Fibroblast of peridontal ligament (primary cell): ENCODE measurements at regions not wholly inside any gene's neighbourhood (a gene's known extent, or its start where the extent isn't known, plus 50 kb on each side); places are given as distances from the start of the nearest gene placed in this dataset.
"Not testable (repeated sequence)": the region's sequence is repeated elsewhere in the genome, so short reads cannot be mapped to it uniquely, and the experiment has no call there.

Experiments
- DNase-seq: peaks from one replicate; pipeline ENCODE4 v3.0.0-alpha.2; 2010; ENCODE audit errors: extremely low read depth

DNA sequence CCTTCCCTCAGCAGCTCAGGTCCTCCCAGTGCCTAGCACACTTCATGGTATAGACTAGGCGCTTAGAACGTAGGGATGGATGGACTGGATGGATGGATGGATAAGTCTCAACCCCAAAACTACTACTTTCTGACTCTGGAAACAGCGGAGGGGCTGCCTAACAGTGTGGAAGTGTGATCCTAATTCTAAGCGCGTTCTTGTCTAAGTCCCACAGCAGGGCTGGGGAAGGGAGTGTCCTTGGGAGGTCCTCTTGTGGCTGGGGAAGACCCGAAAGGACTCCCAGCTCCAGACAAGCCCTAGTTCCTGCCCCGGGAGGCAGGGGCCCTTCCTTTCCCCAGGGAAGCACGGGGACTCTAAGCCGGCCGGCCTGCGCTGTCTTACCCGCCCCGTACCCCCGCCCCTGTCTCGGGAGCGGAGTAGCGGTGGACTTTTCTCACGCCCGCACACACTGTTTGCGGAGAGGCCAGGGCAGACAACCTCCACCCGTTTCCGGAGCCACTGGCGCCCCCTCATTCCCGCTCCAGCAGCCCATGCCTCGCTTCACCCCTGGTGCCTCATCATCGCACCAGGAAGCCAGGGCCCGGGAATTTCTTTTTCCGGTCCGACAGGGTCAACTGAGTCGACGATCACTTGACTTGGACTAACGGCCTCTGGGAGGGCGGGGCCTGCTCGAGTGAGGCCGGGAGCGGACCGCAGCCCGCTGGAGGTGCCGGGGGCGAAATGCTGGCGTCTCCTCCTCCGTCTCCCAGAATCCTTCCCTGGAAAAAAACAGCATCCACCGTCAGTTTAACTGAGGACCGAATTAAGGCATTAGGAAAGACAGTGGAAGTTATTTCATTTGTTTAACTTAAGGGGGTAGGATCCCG lies 133.3 kb downstream of the TBC1D2B start:
- peak; percentile 67 for DNase-seq

DNA sequence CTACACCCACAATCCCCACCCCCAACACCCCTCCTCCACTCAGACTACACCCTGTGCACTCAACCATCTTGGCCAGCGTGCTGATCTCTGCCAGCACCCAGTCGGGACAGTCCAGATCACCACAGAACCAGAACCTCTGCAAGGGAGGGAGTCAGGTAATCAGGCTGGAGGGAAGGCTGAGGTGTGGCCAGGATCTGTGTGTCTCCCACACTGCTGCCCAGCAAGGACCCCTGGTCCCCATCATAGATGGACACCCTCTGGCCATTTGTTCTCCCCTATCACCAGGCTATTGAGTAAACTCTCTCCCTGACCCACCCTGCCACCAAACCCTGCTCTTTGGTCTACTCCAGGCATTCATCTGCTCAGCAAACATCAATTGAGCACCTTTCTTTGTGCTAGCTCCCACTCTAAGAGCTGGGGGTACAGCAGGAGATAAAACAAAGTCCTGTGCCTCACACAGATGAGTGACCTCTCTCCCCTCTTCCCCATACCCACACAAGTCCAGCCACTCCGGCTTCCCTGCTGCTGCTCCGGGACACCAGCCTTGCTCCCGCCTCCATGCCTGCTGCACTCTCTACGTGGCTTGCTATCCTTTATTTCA lies 134.8 kb downstream of the TBC1D2B start:
- no peak for DNase-seq

DNA sequence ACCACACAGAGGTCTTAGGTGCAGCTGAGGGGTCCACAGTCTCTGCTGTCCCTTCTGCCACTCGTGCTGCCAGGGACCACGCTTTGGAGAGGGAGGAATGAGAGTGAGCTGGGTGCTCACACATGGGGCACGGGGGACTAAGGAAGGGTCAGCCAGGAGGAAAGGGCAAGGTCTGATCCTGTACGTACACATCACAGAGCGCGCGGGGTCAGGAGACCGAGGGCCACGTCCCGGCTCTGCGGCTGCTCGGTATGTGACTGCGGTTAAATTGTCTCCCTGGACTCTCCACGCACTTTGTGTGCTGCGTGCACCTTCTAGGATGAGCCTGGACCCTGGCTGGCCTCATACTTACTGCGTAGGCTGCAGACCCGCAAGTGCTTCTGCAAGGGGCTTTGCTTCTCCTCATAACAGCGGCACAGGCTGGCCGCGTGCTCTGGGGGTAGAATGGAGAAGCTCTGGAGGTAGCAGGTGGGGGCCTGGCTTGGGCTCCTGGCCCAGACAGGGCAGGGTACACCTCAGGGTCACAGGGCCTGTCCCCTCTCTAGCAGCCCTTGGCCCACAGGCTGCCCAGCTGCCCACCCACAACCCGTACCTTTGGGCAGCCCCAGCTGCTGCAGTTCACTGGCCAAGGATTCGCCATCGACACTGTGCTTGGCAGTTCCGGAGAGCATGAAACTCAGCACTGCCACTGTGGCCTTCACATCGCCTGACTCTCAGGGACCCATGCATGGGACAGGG lies 136.3 kb downstream of the TBC1D2B start:
- DNase-seq: not testable (repeated sequence)

DNA sequence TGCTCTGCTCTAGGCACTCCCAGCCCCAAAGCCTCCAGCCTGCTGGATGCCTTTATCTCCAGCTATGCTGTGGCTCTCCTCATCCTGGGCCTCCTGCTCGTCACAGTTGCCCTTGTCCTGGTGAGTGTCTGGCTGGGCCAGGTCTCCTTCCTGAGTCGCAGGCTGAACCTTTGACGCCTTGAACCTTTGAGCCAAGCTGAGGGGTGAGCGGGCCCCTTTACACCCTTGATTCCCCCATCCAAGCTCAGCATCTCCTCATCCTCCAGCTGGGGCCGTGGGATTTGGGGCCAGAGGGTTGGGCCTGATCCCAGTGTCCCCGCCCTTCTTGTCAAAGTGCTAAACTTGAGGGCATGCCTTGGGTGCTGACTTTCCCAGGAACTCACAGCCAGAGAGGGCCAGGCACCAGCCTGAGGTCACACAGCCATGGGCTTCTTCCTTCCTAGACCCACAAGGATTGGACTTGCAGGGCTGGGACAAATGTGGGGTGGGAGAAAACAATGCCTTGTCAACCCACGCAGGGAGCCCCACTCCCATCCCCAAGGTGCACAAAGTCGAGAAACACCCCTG lies 137.0 kb downstream of the TBC1D2B start:
- no peak for DNase-seq

DNA sequence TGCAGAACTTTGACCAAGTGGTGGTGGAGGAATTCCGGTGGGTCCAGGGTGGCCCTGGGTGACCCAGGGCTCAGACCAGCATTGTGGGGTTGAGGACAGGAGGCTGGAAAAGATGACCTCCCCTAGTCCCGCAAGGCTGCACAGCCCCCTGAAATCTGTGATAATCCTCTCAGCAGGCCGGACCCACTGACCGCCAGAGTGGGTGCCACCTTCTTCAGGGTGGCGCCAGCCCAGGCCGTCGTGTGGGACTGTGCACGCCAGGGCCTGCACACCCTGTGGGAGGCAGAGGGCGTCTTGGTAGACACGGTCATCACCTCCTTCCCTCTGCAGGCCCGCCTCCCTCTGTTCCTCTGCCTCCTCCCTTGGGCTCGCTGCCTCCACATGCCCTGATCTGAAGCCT lies 137.7 kb downstream of the TBC1D2B start:
- no peak for DNase-seq

DNA sequence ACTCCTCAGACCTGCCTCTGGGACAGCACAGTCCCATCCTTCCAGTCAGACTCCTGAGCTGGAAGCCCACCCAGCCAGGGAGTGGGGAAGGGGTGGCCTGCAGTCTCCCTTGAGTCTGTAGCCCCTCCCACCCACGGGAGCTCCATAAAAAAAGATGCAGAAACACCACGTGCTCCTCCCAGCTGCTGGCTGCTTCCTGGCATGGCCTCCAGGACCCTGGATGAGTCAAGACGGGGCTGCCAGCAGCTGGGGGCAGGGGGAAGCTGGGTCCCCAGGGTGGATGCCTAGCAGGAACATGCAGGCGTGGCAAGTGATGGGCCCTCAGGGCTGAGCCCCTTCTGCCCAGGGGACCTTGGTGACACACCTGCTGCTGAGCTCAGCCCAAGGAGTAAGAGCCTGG lies 138.5 kb downstream of the TBC1D2B start:
- DNase-seq: not testable (repeated sequence)

DNA sequence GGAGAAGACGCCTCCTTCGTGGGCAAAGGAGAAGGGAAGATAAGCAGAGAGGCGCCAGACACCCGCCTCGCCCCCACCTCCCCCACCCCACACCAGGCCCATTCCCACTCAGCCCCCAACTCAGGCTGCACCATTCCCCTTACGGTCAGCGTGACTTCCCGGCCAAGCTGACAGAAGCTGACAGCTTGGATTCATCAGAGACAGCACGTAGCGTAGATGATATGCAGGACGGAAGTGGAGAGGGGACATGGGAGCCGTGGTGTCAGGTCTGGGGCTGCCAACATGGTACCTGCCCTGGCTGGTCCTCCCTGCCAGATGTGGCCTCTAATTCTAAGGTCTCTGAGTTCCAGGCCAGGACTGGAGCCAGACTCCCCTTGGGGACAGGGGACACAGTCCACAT lies 139.0 kb downstream of the TBC1D2B start:
- DNase-seq: not testable (repeated sequence)

DNA sequence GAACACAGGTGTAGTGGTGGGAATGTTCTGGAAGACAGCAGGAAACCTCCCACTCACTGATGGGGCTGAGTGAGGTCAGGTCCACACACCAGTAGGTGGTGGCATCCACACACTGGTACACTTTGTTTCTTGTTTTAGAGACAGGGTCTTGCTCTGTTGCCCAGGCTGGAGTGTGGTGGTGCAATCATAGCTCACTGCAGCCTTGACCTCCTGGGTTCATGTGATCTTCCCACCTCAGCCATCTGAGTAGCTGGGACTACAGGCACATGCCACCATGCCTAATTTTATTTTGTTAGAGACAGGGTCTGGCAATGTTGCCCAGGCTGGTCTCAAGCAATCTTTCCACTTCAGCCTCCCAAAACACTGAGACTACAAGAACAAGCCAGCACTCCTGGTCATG lies 140.9 kb downstream of the TBC1D2B start:
- not testable (repeated sequence) for DNase-seq

DNA sequence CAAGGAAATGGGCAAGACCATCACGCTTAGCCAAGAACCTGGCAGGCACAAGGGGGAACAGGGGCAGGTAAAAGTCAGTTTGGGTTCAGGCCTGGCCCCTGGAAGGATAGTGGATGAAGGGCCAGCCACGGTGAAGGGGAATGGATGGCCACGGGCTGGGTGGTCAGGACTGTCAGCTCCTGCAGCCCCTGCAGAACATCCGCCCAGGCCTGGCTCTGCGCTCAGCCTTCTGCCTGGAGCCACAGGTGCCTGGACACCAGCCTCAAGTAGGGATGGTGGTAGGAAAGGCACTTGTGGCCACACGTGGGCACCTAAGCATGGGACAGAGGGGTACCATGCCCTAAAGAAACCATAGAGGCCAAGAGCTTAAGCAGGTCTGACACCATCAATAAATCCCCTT lies 143.0 kb downstream of the TBC1D2B start:
- not testable (repeated sequence) for DNase-seq

DNA sequence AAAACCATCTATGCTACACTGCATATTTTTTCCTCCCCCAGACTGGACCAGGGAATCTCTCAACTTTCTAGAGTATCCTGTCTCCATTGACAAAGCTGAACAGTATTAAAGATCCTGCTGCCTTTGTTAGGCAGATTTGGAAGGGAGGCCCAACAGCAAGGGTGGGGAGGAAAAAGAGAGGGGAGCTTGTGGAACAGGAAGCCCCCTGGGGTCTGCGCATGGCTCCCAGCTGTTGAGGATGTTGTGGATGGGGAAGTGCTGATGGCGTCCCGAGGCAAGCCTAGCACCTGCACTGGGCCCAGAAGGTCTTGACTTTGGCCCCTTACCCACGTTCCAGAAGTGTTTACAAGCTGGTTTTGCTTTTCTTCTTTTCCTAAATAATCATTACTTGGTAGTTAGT lies 146.6 kb downstream of the TBC1D2B start:
- DNase-seq: not testable (repeated sequence)

DNA sequence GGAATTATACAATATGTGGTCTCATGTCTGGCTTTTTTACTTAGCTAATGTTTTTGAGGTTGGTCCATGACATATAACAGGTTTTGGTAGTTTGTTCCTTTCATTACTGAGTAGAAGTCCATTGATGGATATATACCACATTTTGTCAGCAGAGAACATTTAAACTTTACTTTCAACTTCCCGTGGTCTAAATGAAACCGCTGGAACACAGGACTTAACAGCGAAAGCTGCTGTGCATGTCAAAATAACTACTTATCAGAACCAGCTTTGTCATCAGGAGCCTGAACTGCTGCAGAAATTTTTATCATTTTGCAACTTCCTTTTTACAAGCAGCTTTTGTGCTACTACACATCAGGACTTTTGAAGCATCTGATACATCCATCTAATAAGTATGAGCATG lies 147.0 kb downstream of the TBC1D2B start:
- not testable (repeated sequence) for DNase-seq

DNA sequence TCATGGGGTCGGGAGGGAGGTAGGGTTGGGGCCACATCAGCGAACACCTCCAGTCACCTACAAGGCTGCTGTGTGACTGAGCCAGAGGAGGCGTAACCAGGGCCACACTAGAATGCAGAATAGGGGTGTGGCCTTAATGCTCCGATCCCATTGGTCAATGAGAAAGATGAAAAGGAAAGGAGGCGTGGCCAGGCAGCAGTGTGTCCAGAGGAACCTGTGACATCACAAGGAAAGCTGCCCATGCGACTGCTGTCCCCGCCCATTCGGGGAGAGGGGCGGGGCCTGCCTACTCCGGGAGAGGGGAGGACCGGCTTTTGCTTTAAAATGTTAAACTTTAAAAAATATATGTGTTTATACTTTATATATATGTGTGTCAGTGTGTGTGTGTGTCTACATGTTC lies 150.7 kb downstream of the TBC1D2B start:
- not testable (repeated sequence) for DNase-seq

DNA sequence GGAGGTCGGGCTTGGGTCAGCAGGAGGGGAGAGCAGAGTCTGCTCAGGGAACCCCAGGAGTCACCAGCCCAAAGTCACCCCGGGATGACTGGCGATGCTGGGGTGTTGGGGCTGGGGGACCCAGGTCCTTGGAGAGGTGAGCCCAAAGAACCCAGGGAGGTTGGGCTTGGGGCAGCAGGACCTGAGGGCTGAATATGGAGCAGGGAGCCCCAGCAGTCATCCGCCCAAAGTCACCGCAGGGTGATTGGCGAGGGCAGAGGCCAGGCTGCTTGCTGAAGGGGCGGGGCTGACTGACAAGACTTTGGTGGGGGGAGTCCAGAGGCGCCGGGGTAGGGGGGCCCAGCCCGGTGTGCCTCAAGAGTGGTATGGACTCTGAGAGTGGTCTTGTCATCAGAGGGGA lies 151.2 kb downstream of the TBC1D2B start:
- DNase-seq: not testable (repeated sequence)

DNA sequence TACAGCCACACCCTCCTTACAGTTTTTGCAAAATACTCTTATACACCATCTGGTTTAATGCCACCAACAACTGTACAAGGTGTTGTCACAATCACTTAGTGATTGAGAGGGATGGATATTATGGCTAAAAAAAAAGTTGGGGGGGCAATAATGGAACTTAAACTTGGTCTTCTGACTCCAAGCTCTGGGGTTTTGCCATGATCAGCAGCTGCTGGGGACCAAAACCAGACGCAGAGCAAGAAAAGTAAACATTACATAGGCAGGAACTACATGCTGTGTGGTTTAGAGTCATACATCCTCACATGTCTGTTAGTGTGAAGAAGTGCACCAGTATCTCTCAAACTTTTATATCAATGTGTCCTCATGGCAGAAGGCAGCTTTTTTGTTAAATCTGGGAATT lies 152.4 kb downstream of the TBC1D2B start:
- DNase-seq: not testable (repeated sequence)

DNA sequence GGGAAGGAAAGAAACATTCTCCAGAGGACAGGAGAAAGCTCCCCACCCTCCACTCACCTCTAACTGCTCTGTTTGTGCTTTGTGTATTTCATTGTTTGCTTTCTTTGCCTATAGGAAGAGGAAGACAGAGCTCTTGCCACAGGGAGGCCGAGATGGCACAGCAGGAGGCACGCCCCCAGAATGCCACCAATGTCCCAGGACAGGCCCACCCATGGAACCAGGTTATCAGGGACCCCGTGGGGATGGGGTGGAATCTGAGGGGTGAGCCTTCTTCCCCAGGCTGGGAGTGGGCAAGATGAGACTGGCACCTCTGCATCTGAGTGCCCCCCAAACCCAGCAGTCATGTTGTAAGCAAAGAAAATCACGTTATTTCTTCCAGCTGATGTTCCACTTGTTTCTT lies 155.8 kb downstream of the TBC1D2B start:
- DNase-seq: no peak

DNA sequence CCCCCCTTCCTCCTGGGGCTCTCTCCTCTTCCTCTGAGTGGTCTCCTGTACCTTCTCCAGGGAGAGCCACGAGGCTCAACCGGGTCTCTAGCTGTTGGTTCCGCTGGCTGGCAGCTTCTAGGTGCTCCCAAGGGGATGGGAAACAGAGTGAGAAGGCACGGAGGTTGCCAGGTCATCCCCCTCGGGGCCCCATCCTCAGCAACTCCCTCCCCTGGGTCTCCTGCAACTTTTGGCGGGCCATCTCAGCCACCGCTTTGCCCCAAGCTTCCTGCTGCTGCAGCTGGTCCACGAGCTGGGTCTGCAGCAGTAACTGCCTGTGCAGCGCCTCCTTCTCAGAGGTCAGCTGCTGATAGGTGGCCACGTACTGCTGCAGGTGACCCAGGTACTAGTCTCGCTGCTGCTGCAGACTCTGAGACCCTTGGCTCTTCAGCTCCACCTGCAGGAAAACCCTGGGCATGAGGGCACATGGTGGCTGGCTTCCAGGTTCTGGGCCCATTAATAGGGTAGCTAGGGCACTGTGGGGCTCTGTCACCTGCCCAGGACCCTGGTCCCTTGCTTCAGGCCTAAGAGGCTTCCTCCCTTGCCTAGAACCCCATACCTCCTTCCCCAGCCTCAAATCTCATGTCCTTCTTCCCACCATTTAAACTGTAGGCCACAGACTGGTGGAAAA lies 160.4 kb downstream of the TBC1D2B start:
- DNase-seq: not testable (repeated sequence)

DNA sequence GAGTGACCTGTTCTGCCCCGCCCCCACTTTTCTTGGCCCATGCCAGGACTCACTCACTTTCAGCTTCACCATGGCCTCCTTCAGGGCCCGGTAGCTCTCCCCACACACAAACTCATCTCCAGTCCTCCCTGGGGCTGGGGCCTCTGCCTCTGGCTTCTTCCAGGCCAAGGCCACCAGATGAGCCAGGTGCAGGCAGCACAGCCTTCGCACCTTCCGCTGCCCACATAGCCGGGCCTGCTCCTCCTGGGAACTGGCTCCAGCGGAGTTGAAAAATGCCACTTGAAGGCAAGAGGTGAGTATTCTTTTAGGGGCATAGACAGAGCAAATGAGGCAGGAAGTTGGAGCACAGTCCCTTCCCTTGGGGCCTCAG lies 161.6 kb downstream of the TBC1D2B start:
- DNase-seq: not testable (repeated sequence)

DNA sequence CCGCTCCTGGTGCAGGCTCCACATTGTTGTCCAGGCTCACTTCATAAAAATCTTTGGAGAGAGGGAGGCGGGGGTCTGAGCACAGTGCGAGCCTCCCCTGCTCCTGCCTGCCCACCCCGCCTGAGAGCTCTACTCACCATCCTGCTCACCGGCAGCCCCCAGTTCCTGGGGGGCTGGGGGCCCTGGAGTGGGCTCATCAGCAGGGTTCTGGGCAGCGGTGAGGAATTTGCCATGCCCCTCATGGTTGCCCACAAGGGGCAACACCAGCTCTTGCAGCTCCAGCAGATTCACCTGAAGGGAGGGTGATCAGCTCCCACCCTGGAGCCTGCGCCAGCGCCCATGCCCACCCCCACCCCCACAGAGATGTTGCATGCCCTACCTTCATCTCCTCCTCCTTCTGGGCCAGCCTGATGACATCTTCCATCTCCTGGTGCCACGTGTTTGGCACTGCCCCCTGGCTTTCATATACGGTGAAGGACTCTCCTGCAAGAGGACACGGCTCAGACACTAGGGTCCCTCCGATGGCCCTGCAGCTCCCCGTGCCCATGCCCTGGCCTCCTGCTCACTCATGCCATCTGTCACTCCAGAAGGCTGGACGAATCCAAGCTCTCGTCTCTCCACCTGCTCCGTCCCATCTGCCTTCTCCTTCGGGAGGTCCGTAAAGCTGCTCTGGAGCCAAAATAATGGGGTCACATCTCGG lies 162.1 kb downstream of the TBC1D2B start:
- no peak for DNase-seq

DNA sequence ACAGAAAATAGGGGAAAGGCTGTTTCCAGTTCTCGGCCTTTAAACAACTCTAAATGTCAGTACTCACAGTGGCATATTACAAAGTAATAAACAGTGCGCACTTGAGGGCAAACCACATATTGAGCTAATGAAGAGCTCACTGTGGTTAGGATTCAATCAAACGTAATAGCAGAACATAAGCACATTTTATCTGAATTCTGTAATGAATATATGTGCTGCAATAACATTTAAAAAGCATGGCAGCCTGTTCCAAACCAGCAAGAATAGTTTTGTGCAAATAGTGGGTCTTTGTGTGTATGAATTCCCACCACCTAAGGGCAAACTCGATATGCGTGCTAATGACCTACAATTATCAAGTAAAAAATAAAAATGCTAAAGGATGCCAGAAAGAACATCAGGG lies 163.0 kb downstream of the TBC1D2B start:
- not testable (repeated sequence) for DNase-seq

DNA sequence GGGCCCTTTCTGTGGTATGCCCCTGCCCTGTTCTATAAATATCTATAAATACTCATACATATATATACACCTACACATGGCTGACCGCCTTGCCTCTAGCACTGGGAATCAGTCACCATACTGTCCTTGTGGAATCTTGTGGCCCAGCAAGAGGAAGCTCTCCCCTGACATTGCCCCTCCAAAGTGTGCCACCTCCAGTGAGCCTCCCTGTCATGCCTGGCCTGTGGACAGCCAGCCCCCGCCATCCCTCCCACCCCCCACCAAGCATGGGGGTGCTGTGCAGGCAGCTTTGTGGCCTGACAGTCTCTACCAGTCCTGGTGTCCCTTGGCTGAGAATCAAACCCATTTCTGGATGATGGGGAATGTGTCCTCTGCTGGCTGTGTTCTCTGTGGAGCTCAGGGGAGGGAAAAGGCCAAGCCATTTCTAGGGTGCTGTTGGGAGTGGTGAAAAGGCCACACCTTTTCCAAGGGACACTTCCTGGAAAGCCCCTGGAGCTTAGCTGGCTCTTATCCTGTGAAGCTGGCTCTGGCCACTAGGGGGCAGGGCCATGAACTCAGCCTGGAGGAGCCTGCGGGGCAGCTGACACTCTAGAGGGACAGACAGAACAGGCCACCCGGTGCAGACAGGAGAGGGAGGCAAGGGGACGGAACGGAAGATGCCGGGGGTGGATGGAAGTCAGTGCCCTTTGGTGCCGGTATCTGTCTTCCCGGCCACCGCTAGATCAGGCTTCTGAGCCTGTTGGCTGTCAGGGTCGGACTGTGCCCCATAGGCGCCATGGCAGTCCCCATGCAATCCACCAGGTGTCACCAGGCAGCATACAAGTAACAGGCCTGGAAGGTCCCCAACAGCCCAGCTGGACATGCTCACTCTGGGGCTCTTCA lies 167.2 kb downstream of the TBC1D2B start:
- DNase-seq: peak; percentile 45
